Subcutaneous abdominal adipose tissue (tissue), 5 donors: ENCODE measurements at regions not wholly inside any gene's neighbourhood (a gene's known extent, or its start where the extent isn't known, plus 50 kb on each side); places are given as distances from the start of the nearest gene placed in this dataset.

Source experiments
- H3K27ac ChIP-seq: one replicate; pipeline ENCODE4 v1.7.0; 2013; ENCODE audit warnings: low read depth, mild to moderate bottlenecking, inconsistent platforms, low read length, moderate library complexity
- H3K27me3 ChIP-seq, 5 donors: one replicate each; pipeline ENCODE4 v1.7.0; 2013; ENCODE audit warnings: low read length in 5 of 5, inconsistent platforms in 1 of 5; ENCODE audit not compliant: control insufficient read depth in 5 of 5, insufficient read depth in 4 of 5
- H3K36me3 ChIP-seq, 5 donors: one replicate each; pipeline ENCODE4 v1.7.0; 2013; ENCODE audit warnings: low read length in 5 of 5; ENCODE audit not compliant: control insufficient read depth in 5 of 5, insufficient read depth in 5 of 5
- H3K4me1 ChIP-seq, 5 donors: one replicate each; pipeline ENCODE4 v1.7.0; 2013; ENCODE audit warnings: low read length in 5 of 5, mild to moderate bottlenecking in 3 of 5, moderate library complexity in 1 of 5; ENCODE audit not compliant: control insufficient read depth in 5 of 5, insufficient read depth in 5 of 5
- H3K4me3 ChIP-seq, 5 donors: one replicate each; pipeline ENCODE4 v1.7.0; 2013; ENCODE audit warnings: low read length in 5 of 5, low read depth in 1 of 5
- H3K9ac ChIP-seq, 5 donors: one replicate each; pipeline ENCODE4 v1.7.0; 2013; ENCODE audit warnings: low read length in 5 of 5, mild to moderate bottlenecking in 4 of 5, moderate library complexity in 3 of 5
- H3K9me3 ChIP-seq, 5 donors: one replicate each; pipeline ENCODE4 v1.7.0; 2013; ENCODE audit warnings: low read length in 5 of 5; ENCODE audit not compliant: control insufficient read depth in 5 of 5
- donor health status: healthy.
- donor health status: healthy.
- donor health status: healthy.
- donor health status: healthy.
- donor health status: healthy.

GRCh38 chr16:80489173-80489572, 51.6 kb upstream of the DYNLRB2 start:
- Histone ChIP-seq H3K27me3 (peaks cover 0 to 9% (median 0%) of the 10 kb centered on the region in 5 donors), H3K27ac (no peak overlapping the region), H3K4me3 (no peak overlapping the region), H3K4me1 (no peaks in the 10 kb centered on the region), H3K9ac (no peak overlapping the region), H3K36me3 (no peaks in the 10 kb centered on the region), H3K9me3 (peaks cover 0 to 2% (median 0%) of the 10 kb centered on the region in 5 donors)

- no peak overlapping the region for H3K9ac ChIP-seq
- peaks cover 0 to 2% (median 0%) of the 10 kb centered on the region in 5 donors for H3K9me3 ChIP-seq
- H3K4me1 ChIP-seq, result no peaks in the 10 kb centered on the region
- H3K27me3 ChIP-seq, result peaks cover 0 to 9% (median 0%) of the 10 kb centered on the region in 5 donors
- no peak overlapping the region for H3K27ac ChIP-seq
- no peak overlapping the region for H3K4me3 ChIP-seq
- H3K36me3 ChIP-seq, result no peaks in the 10 kb centered on the region
Measured at GRCh38 chr16:80488167-80488566, 52.6 kb upstream of the DYNLRB2 start.

- Histone ChIP-seq H3K9ac (no peak overlapping the region), H3K9me3 (peaks cover 0 to 4% (median 0%) of the 10 kb centered on the region in 5 donors), H3K4me3 (no peak overlapping the region), H3K36me3 (no peaks in the 10 kb centered on the region), H3K4me1 (no peaks in the 10 kb centered on the region), H3K27ac (no peak overlapping the region), H3K27me3 (peaks cover 0 to 9% (median 0%) of the 10 kb centered on the region in 5 donors)
Measured at GRCh38 chr16:80480664-80481063, 60.1 kb upstream of the DYNLRB2 start.

GRCh38 chr16:80477838-80478237, 63.0 kb upstream of the DYNLRB2 start:
- Histone ChIP-seq H3K36me3 (no peaks in the 10 kb centered on the region), H3K27me3 (peaks cover 0 to 2% (median 0%) of the 10 kb centered on the region in 5 donors), H3K4me1 (no peaks in the 10 kb centered on the region)

GRCh38 chr16:80468029-80468428, 72.8 kb upstream of the DYNLRB2 start:
- Histone ChIP-seq H3K4me1 (peaks cover 4 to 7% (median 7%) of the 10 kb centered on the region in 5 donors), H3K9me3 (peaks cover 0 to 9% (median 5%) of the 10 kb centered on the region in 5 donors), H3K27ac (no peak overlapping the region), H3K36me3 (no peaks in the 10 kb centered on the region), H3K4me3 (no peak overlapping the region), H3K27me3 (no peaks in the 10 kb centered on the region), H3K9ac (no peak overlapping the region)

More at GRCh38 chr16:80477838-80478237, 63.0 kb upstream of the DYNLRB2 start:
- H3K9me3 ChIP-seq, result peaks cover 0 to 4% (median 0%) of the 10 kb centered on the region in 5 donors
- H3K9ac ChIP-seq, result no peak overlapping the region
- H3K27ac ChIP-seq, result no peak overlapping the region
- H3K4me3 ChIP-seq, result no peak overlapping the region

GRCh38 chr16:80466024-80466987, 74.5 kb upstream of the DYNLRB2 start:
- Histone ChIP-seq H3K36me3 (no peaks in the 10 kb centered on the region), H3K27me3 (no peaks in the 10 kb centered on the region), H3K9ac (peak overlapping the region in 1 of 5 donors; percentile 16), H3K27ac (no peak overlapping the region), H3K4me1 (peaks cover 4 to 7% (median 7%) of the 10 kb centered on the region in 5 donors), H3K4me3 (peak overlapping the region in 3 of 5 donors; percentile 16 to 27 (median 17)), H3K9me3 (peaks cover 0 to 9% (median 5%) of the 10 kb centered on the region in 5 donors)

- H3K36me3 ChIP-seq, result no peaks in the 10 kb centered on the region
- H3K4me1 ChIP-seq, result peaks cover 4 to 9% (median 7%) of the 10 kb centered on the region in 5 donors
- no peak overlapping the region for H3K9ac ChIP-seq
- H3K27ac ChIP-seq, result no peak overlapping the region
- H3K27me3 ChIP-seq, result no peaks in the 10 kb centered on the region
- no peaks in the 10 kb centered on the region for H3K9me3 ChIP-seq
- H3K4me3 ChIP-seq, result no peak overlapping the region
Measured at GRCh38 chr16:80463751-80464495, 76.9 kb upstream of the DYNLRB2 start.

GRCh38 chr16:80463326-80463725, 77.5 kb upstream of the DYNLRB2 start:
- peaks cover 4 to 10% (median 7%) of the 10 kb centered on the region in 5 donors for H3K4me1 ChIP-seq
- H3K27me3 ChIP-seq, result no peaks in the 10 kb centered on the region
- no peaks in the 10 kb centered on the region for H3K9me3 ChIP-seq
- H3K36me3 ChIP-seq, result no peaks in the 10 kb centered on the region
- H3K9ac ChIP-seq, result no peak overlapping the region
- no peak overlapping the region for H3K27ac ChIP-seq
- H3K4me3 ChIP-seq, result no peak overlapping the region

- Histone ChIP-seq H3K9me3 (no peaks in the 10 kb centered on the region), H3K27me3 (no peaks in the 10 kb centered on the region), H3K4me1 (peaks cover 4 to 11% (median 7%) of the 10 kb centered on the region in 5 donors), H3K9ac (no peak overlapping the region), H3K27ac (no peak overlapping the region), H3K36me3 (no peaks in the 10 kb centered on the region), H3K4me3 (no peak overlapping the region)
Measured at GRCh38 chr16:80462917-80463316, 77.9 kb upstream of the DYNLRB2 start.

- Histone ChIP-seq H3K4me3 (no peak overlapping the region), H3K27me3 (no peaks in the 10 kb centered on the region), H3K4me1 (peaks cover 0 to 4% (median 0%) of the 10 kb centered on the region in 5 donors), H3K9me3 (no peaks in the 10 kb centered on the region), H3K36me3 (no peaks in the 10 kb centered on the region), H3K9ac (no peak overlapping the region), H3K27ac (peak overlapping the region; percentile 12)
Measured at GRCh38 chr16:80460988-80461387, 79.8 kb upstream of the DYNLRB2 start.
